Panc1 (cell line): ENCODE measurements at regions not wholly inside any gene's neighbourhood (a gene's known extent, or its start where the extent isn't known, plus 50 kb on each side); places are given as distances from the start of the nearest gene placed in this dataset.

ENCODE experiments used
- ATAC-seq: fragments of 200-7000 bp; cut with Tn5 transposase; 2 replicates; pipeline ENCODE4 v1.9.1; 2020; ENCODE audit warnings: mild to moderate bottlenecking, moderate library complexity
- BruUV-seq: library from RNA; stranded (reverse); fragments of 400-500 nt; replicated peaks from 2 replicates; lab custom pipeline; 2021; lab: Mats Ljungman, UMichigan
- CTCF ChIA-PET: fragments of 300-600 bp; sonication (Branson Sonifier 250); formaldehyde crosslinking; loops from one replicate; lab custom pipeline; 2022; ENCODE audit warnings: antibody characterized with exemption; lab: Charles Lee
- POLR2A ChIA-PET: fragments of 300-600 bp; sonication (Branson Sonifier 250); formaldehyde crosslinking; loops from one replicate; lab custom pipeline; 2022; ENCODE audit warnings: antibody characterized with exemption; lab: Charles Lee
- DNase-seq: peaks from one replicate; pipeline ENCODE4 v3.0.0-alpha.2; 2010; ENCODE audit warnings: low read depth, low spot score
- H3K27ac ChIP-seq: 2 replicates; pipeline ENCODE4 v1.5.1; 2011; ENCODE audit warnings: mild to moderate bottlenecking, low read length, inconsistent platforms
- H3K27me3 ChIP-seq: fragments of 200-500 bp; sonication (Bioruptor generic); 2 replicates; pipeline ENCODE4 v1.6.0; 2014; ENCODE audit warnings: low read length, inconsistent platforms; ENCODE audit not compliant: control insufficient read depth, insufficient read depth
- H3K36me3 ChIP-seq: fragments of 200-500 bp; sonication (Bioruptor generic); 2 replicates; pipeline ENCODE4 v1.5.1; 2014; ENCODE audit warnings: inconsistent platforms, mild to moderate bottlenecking, low read length, moderate library complexity; ENCODE audit not compliant: control insufficient read depth, insufficient read depth
- H3K4me1 ChIP-seq: 2 replicates; pipeline ENCODE4 v1.5.1; 2011; ENCODE audit warnings: inconsistent platforms, mild to moderate bottlenecking, low read length, moderate library complexity; ENCODE audit not compliant: control insufficient read depth, insufficient read depth
- H3K4me3 ChIP-seq, 2 experiments: 2 replicates each; pipeline ENCODE4 v1.5.1; 2011 to 2012; ENCODE audit warnings: low read depth in 2 of 2, low read length in 2 of 2, mild to moderate bottlenecking in 2 of 2, inconsistent platforms in 1 of 2, moderate library complexity in 1 of 2
- H3K9me3 ChIP-seq: fragments of 200-500 bp; sonication (Bioruptor generic); 2 replicates; pipeline ENCODE4 v1.5.1; 2014; ENCODE audit warnings: low read depth, mild to moderate bottlenecking, inconsistent platforms, low read length, moderate library complexity; ENCODE audit not compliant: control insufficient read depth, insufficient read depth
- CTCF ChIP-seq: fragments of 450-650 bp; IDR thresholded peaks from 2 replicates; pipeline ENCODE4 v1.5.1; 2017; ENCODE audit warnings: mild to moderate bottlenecking
- POLR2AphosphoS5 ChIP-seq: IDR thresholded peaks from 2 replicates; pipeline ENCODE4 v1.6.1; 2012; ENCODE audit warnings: mild to moderate bottlenecking, low read depth, low read length, moderate library complexity
- REST ChIP-seq, 2 experiments: IDR thresholded peaks; 2 replicates each; pipeline ENCODE4 v1.6.1; 2011 to 2012; ENCODE audit warnings: low read depth in 2 of 2, control low read depth in 1 of 2, low read length in 1 of 2, mild to moderate bottlenecking in 1 of 2, moderate library complexity in 1 of 2; ENCODE audit not compliant: insufficient read depth in 1 of 2
- SIN3A ChIP-seq: IDR thresholded peaks from 2 replicates; pipeline ENCODE4 v1.6.1; 2012; ENCODE audit warnings: low read depth, mild to moderate bottlenecking, low read length, moderate library complexity, borderline replicate concordance; ENCODE audit not compliant: insufficient read depth
- TCF7L2 ChIP-seq: IDR thresholded peaks from 2 replicates; pipeline ENCODE4 v1.6.1; 2011; ENCODE audit warnings: mild to moderate bottlenecking, low read depth, low read length, inconsistent platforms
- in situ Hi-C: cut with HindIII; loops from 2 replicates; pipeline ENCODE4 v1.10.0; 2016; ENCODE audit warnings: low sequenced_read_pairs, low pct_unique_long_range_greater_than_20kb
- intact Hi-C: fragments of 100-400 bp; cut with micrococcal nuclease; formaldehyde crosslinking; loops from one replicate; pipeline ENCODE4 v1.10.0; 2022; ENCODE audit not compliant: unreplicated experiment

GRCh38 chr6:48695872-48696271 lies 584.9 kb upstream of the PTCHD4 start:
- Histone ChIP-seq H3K4me1 (no peaks in the 10 kb centered on the region), H3K27me3 (no peaks in the 10 kb centered on the region), H3K27ac (no peak overlapping the region), H3K4me3 (no peak overlapping the region), H3K9me3 (no peaks in the 10 kb centered on the region; the same call in 1 of the 2 replicates), H3K36me3 (no peaks in the 10 kb centered on the region)
- ChIA-PET CTCF (no interaction called here), POLR2A (no interaction called here)
- in situ Hi-C loops = no loop called here
- TF ChIP-seq TCF7L2 (no peak), SIN3A (no peak), POLR2AphosphoS5 (no peak), REST (IDR thresholded peaks at IDR 0.05; ENCODE audit: insufficient read depth in 1 of 2, low read depth in 2 of 2, low read length in 1 of 2) (no peak), CTCF (no peak)
- no TSS peak for BruUV-seq
- no peak for ATAC-seq
- no peak for DNase-seq
- intact Hi-C loops = no loop called here

GRCh38 chr6:48691420-48691819 lies 580.4 kb upstream of the PTCHD4 start:
- Histone ChIP-seq H3K36me3 (no peaks in the 10 kb centered on the region), H3K4me1 (no peaks in the 10 kb centered on the region), H3K4me3 (no peak overlapping the region), H3K27ac (no peak overlapping the region), H3K9me3 (no peaks in the 10 kb centered on the region; the same call in 1 of the 2 replicates), H3K27me3 (no peaks in the 10 kb centered on the region)
- no peak for ATAC-seq
- no peak for DNase-seq
- in situ Hi-C loops (no loop called here), intact Hi-C loops (no loop called here)
- POLR2A ChIA-PET = no interaction called here
- TF ChIP-seq TCF7L2 (no peak), SIN3A (no peak), REST (IDR thresholded peaks at IDR 0.05; ENCODE audit: insufficient read depth in 1 of 2, low read depth in 2 of 2, low read length in 1 of 2) (no peak), POLR2AphosphoS5 (no peak), CTCF (no peak)
- BruUV-seq = no TSS peak
- CTCF ChIA-PET = no interaction called here
